ENCODE measurements at regions not wholly inside any gene's neighbourhood (a gene's known extent, or its start where the extent isn't known, plus 50 kb on each side); places are given as distances from the start of the nearest gene placed in this dataset.
"Not testable (repeated sequence)": the region's sequence is repeated elsewhere in the genome, so short reads cannot be mapped to it uniquely, and the experiment has no call there.

- no peak for DNase-seq (ENCODE audit: low read depth)
These were observed 896.6 kb downstream of the TLE1 start for GRCh38 chr9:80792726-80793125.

- DNase-seq (ENCODE audit: low read depth) = no peak
These were observed 897.5 kb downstream of the TLE1 start for GRCh38 chr9:80791836-80792235.

DNA sequence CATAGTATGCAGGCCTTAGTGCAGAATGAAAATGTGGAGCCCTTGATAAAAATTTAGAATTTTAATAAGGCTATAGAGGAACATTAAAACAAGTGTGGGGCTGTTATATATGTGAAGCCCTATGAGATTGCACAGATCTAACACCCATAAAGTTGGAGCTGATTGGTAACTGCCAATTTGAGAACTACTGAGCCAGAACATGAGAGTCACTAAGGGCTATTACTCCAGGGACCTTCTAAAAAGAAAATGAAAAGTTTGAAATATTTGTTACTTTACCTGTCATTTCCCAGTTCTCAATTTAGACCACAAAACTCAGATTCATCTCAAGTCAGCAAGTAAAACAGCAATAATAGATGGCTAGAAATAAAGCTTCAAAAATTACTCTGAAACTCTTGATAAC lies 898.6 kb downstream of the TLE1 start:
- DNase-seq (ENCODE audit: low read depth) = no peak

- no peak for DNase-seq (ENCODE audit: low read depth)
These were observed 899.5 kb downstream of the TLE1 start for GRCh38 chr9:80789831-80790230.

DNA sequence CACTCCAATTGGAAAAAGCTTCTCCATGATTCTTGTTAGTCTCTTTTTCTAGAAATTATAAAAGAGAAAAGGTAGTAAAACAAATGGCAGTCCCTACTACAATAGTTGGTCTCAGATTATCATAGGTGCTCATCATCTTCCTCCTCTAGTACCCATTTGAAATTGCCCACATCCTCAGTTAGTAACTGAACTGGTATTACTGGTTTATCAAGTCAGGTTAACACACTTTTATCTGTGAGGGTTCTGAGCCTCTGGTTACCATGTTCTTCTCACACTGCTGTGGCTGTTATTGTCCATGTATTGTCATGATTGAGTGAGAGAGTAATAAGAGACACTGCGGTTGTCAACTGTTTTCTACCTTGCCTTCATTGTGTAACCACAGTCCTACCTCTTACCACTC lies 901.7 kb downstream of the TLE1 start:
- DNase-seq (ENCODE audit: low read depth) = no peak

GRCh38 chr9:80784647-80785046 lies 904.7 kb downstream of the TLE1 start:
- DNase-seq (ENCODE audit: low read depth) = no peak

DNA sequence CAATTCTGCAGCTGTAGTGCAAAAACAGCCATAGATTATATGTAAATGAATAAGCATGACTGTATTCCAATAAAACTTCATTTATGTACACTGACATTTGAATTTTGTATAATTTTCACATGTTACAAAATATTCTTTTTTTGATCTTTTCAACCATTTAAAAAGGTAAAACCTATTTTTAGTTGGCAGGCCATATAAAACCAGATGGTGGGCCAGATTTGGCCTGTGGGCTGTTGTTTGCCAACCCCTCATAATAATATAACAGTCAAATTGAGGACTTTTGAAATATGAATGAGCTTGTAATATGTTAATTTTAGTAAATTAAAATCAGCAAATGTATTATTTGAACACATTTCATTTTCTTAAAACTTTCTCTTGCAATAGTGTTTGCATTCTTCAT lies 913.4 kb downstream of the TLE1 start:
- no peak for DNase-seq (ENCODE audit: low read depth)

GRCh38 chr9:80775530-80775929 lies 913.8 kb downstream of the TLE1 start:
- no peak for DNase-seq (ENCODE audit: low read depth)

- no peak for DNase-seq (ENCODE audit: low read depth)
These were observed 917.6 kb downstream of the TLE1 start for GRCh38 chr9:80771555-80772347.

DNA sequence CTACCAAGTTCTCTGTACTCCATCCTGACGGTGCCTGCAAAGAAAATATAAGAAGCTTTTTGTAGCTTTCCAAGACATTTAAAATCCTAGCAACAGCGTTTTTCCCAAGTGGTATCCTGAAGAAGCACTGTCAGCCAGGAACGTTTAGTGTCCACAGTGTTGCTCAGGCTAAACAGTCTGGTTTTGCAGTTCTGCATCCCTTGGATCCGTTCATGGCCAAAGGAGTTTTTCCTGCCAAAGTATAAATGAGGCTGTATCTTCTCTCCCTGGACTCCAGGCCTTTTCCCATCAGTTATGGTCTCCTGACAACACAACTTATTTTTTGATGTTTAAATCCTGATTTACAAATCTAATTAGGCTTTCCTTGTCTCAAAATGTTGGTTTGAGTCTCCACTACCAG lies 925.8 kb downstream of the TLE1 start:
- DNase-seq (ENCODE audit: low read depth) = no peak

DNA sequence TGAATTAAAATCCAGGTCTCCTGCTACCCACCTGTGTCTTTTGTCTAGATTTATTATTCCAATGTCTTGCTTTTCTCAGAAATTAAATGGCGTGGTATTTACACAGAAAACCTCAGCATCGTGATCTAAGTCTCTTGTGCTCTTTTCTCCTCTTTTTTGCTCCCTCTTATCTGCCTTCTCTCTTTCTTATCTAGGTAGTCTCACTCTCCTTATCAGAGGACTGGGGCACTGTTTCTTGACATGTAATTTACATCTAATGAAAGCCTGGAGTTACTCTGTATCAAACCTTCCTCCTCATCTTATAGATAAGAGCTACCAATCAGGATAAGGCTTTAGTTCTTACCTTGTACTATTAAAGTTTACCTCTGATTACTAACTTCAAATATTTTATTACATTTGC lies 933.8 kb downstream of the TLE1 start:
- DNase-seq (ENCODE audit: low read depth) = no peak

DNA sequence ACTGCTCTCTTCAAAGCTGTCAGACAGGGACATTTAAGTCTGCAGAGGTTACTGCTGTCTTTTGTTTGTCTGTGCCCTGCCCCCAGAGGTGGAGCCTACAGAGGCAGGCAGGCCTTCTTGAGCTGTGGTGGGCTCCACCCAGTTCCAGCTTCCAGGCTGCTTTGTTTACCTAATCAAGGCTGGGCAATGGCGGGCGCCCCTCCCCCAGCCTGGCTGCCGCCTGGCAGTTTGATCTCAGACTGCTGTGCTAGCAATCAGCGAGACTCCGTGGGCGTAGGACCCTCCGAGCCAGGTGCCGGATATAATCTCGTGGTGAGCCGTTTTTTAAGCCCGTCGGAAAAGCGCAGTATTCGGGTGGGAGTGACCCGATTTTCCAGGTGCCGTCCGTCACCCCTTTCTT lies 942.3 kb downstream of the TLE1 start:
- DNase-seq (ENCODE audit: low read depth) = not testable (repeated sequence)

DNA sequence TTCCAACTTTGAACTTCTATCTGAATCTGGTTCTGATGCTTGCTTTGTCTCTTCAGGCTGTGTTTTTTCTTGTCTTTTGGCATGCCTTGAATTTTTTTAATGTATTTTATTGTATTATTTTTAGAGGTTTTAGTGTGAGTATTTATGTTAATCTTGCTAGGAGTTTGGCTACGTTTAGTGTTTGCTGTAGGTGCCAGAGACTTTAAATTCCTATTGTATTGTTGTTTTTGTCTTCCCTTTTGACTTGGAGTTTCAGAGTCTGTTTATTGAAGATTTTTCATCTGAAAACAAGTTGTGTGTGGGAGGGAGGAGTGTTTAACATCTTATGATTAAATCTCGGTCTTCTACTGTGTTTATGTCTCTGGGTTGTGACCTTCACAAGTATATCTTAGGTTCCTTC lies 956.8 kb downstream of the TLE1 start:
- DNase-seq (ENCODE audit: low read depth) = no peak

DNA sequence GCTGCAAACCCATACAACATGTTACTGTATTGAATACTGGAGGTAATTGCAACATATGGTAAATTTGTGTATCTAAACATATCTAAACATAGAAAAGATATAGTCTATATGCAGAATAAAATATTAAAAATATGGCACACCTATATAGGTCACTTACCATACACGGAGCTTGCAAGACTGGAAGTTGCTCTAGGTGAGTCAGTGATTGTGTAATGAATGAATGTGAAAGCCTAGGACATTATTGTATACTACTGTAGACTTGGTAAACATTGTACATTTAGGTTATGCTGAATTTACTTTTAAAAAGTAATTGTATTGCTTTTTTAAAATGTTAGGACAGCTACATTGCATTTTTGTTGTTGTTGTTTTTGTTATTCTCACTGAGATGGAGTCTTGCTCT lies 968.8 kb downstream of the TLE1 start:
- no peak for DNase-seq (ENCODE audit: low read depth)

DNA sequence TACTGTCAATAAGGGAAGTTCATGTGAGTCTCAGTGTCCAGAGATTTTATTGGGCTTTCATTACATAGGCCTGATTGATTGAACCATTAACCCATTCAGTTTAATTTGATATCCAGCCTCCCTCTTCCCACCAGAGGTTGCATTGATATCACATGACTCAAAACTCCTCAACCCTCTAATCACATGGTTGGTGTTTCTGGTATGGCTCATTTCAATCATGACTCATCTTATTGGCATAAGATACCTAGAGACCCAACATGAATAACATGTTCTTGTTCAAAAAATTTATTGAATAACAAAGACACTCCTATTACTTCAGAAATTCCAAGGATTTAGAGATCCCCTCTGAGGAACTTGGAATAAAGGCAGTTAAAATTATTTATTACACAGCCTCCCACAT lies 982.2 kb downstream of the TLE1 start:
- peak; percentile 72 for DNase-seq (ENCODE audit: low read depth)

GRCh38 chr9:80701061-80701460 lies 988.3 kb downstream of the TLE1 start:
- no peak for DNase-seq (ENCODE audit: low read depth)

- peak; percentile 76 for DNase-seq (ENCODE audit: low read depth)
These were observed 989.8 kb downstream of the TLE1 start for GRCh38 chr9:80699511-80699998.

GRCh38 chr9:80698725-80699410 lies 990.5 kb downstream of the TLE1 start:
- DNase-seq (ENCODE audit: low read depth) = no peak

DNA sequence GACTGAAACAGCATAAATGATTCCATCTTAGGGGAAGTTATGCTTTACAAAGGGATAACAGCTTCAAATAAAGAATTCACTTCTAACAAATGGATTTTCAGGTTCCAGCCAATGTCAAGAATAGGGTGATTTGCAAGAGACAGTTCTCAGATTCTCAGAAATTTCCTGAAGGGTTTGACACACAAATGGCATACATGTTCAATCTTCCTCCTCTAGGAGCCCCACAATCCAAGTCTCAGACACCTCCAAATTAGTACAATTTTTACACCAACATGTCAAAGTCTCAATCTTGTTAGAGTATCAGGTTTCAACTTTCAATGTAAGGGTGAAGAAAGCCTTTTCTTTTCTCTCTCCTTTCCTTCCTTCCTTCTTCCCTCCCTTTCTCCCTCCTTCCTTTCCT lies 996.6 kb downstream of the TLE1 start:
- DNase-seq (ENCODE audit: low read depth) = no peak

DNA sequence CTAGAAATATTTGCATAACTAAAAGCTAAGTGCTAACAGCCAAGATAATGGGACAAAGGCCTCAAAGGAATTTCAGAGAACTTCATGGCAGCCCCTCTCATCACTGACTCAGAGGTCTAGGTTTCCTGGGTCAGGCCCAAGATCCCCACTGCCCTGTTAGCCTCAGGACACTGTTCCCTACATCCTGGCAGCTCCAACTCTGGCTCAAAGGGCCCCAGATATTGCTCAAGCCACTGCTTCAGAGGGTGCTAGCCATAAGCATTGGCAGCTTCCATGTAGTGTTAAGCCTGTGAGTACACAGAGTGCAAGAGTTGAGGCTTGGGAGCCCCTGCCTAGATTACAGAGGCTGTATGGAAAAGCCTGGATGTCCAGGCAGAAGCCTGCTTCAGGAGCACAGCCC lies 998.1 kb downstream of the TLE1 start:
- peak; percentile 1 for DNase-seq (ENCODE audit: low read depth)

GRCh38 chr9:80690349-80690939 lies 998.9 kb downstream of the TLE1 start:
- no peak for DNase-seq (ENCODE audit: low read depth)

DNA sequence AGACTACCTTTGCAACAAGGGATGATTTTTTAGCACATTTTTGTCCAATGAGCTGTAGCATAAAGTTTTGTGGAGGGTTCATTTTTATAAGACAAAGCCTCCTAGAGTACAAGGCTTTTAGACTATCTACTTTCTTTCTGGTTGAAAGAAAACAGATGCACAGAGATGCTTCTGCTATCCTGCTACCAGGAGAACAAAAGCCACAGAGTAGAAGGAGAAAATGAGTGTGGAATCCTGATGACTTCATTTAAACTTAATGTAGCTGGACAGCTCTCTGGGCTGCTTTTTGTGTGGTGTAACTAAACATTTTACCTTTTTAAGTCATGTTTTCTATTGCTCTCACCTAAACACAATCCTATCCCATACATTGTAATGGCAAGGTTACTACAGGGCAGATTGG lies 1009.4 kb downstream of the TLE1 start:
- DNase-seq (ENCODE audit: low read depth) = no peak

DNA sequence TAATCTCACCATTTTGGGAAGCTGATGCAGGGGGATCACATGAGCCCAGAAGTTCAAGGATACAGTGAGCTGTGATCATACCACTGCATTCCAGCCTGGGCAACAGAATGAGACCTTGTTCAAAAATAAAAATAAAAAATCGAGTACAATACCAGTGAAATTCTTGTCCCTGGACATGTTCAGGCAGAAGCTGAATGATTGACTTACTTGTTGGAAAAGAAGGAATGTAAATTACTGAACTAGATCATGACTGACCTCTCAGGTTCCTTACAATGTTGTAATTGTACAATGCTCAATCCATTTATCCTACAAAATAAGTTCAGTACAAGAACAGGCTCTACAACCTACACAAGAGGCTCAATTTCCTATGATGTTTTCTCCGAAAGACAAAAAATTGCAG lies 1010.4 kb downstream of the TLE1 start:
- DNase-seq (ENCODE audit: low read depth) = no peak
